Eye (tissue), 1 donor: ENCODE measurements at regions not wholly inside any gene's neighbourhood (a gene's known extent, or its start where the extent isn't known, plus 50 kb on each side); places are given as distances from the start of the nearest gene placed in this dataset.
"Not testable (repeated sequence)": the region's sequence is repeated elsewhere in the genome, so short reads cannot be mapped to it uniquely, and the experiment has no call there.

Experiments
- DNase-seq: peaks from one replicate; pipeline ENCODE4 v3.0.0-alpha.2; 2015

DNA sequence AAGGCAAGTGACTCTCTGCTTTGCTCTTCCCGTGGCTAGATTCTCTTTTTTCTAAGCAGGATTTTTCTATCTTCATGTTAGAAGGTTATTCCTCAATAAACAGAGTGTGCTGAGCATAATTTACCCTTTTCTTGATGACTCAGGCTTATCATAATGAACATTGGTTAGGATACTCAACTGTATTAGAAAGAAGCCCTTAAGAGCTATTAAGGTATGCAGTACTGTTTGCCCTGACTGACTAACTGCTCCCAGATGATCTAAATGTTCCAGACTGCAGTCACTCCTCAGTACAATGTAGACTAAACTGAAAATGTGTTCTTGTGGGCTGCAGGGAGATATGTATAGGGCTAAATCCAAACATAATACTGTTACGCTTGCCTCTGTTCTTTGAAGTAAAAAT lies 687.8 kb downstream of the NUP35 start:
- no peak for DNase-seq

DNA sequence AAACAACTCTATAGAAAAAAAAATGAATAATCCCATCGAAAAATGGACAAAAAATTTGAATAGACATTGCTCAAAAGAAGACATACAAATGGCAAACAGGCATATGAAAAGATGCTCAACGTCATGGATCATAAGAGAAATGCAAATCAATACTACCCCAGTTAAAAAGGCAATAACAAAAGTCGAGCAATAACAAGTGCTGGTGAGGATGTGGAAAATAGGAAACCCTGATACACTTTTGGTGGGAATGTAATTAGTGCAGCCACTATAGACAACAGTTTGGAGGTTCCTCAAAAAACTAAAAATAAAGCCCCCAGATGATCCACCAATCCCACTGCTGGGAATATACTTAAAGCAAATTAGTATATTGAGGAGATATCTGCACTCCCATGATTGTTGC lies 701.5 kb downstream of the NUP35 start:
- no peak for DNase-seq

DNA sequence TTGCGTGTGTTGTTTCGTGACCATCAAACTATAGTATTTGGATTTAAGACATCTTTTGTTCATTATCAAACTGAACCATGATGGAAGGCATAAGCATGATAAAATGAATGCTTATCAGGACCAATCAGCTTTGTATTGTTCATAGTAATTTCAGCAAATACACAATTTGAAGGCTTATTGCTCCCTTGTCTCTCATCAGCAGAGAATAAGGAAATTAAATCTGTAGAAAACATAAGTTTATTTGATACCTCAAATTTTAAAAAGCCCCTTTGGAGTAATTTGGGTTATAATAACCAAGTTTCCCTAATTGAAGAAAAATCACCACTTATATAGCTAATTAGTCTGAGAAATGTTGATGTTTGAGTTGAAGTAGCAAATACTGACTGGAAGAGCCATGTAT lies 705.7 kb downstream of the NUP35 start:
- DNase-seq = no peak

DNA sequence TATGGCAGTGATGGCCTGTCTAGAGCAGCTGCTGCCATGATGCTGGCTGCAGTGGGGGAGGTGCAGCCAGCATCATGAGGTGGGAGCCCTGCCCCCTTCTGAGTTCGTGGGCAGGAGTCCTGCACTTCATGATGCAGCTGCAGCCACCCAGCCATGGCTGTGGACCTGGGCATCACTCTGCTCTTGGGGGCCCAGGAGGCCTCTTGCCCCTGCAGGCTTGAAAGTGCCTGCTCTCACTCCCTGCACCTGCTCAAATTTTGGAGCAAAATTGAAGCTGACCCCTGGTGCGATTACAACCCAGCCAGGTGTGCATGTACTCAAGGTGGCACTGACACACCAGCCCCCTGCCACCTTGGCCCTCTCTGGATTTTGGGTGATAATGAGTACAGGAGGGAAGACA lies 712.9 kb downstream of the NUP35 start:
- no peak for DNase-seq

DNA sequence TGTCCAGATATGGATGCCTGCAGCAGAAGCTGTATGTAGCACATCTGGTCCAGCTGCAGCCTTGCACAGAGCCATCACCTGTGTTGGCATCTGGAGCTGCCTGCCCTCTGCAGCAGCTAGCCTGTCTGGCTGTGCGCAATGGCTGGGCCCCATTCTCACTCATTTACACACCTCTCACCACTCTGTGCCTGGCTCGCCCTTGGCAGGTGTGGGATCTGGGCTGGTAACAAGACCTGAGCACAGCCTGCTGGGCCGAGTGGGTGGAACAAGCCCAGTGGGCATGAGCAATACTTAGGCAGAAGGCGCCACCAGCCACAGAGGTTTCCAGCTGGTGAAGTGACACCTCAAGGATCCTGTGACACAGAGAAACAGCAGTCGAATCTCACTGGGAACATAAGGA lies 714.1 kb downstream of the NUP35 start:
- no peak for DNase-seq

DNA sequence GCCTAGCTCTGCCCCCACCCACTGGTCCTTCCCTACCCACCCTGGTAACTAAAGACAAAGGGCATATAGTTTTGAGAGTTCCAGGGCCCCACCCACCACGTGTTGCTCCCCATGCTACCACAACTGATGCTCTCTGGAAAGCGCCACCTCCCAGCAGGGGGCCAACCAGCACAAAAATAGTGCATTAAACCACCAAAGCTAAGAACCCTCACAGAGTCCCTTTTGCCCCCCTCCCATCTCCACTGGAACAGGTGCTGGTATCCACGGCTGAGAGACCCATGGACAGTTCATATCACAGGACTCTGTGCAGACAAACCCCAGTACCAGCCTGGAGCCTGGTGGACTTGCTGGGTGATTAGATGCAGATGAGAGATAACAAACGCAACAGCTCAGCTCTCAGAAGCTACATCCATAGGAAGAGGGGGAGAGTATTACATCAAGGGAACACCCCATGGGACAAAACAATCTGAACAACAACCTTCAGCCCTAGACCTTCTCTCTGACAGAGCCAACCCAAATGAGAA lies 715.9 kb downstream of the NUP35 start:
- no peak for DNase-seq

DNA sequence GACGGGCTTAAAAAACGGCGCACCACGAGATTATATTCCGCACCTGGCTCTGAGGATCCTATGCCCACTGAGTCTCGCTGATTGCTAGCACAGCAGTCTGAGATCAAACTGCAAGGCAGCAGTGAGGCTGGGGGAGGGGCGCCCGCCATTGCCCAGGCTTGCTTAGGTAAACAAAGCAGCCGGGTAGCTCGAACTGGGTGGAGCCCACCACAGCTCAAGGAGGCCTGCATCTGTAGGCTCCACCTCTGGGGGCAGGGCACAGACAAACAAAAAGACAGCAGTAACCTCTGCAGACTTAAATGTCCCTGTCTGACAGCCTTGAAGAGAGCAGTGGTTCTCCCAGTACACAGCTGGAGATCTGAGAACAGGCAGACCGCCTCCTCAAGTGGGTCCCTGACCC lies 725.6 kb downstream of the NUP35 start:
- not testable (repeated sequence) for DNase-seq

DNA sequence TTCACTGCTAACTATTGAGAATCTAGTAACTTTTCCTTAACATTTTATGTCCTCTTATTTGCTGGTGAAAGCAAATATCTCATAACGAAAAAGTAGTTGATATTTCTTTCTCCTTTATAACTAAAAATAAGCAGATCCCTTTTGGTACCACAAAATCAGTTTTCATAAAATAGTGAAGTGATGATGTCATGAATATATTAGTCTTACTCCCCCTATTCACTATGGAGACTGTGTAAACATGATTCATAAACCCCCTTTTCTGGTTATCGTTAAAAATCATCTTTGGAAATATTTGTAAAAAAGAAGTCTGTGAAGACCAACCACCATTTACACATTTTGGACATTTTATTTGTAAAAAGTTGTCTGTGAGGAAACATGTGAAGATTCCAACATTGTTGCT lies 734.9 kb downstream of the NUP35 start:
- DNase-seq = no peak

DNA sequence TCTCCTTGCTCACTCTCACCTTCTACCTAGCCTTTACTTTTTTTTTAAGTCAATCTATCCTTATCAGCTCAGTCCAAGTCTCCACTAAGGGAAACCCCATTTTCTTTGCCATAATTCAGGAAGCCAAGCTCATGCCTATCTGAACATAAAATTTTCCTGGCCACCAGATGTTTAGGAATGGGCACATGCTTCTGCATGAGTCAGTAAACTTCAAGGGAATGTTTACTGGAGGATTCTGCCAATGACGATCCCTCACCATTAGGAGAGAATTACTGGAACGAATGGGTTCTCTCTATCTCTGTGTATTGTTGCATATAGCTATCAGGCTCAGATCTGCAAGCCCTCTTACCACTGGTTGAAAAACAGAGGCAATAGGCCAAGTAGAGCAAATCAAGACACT lies 731.7 kb upstream of the ZNF804A start:
- DNase-seq = no peak

DNA sequence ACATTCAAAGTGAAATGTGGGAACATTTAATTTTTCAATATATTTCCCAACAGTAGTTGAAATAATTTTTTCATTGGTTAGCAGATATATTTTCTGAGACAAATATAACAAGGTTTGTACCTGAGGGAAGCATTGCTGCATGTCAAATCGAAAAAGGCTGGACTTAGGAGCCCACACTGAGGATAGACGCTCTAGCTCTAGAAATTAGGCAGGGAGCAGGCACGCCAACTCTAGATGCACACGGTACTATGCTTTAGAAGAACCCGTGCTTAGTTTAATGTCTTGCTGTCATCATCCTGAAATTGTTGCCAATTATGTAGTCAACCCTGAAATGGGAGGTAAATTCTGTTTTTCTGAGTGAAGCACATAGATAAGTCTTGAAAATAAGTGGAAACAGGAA lies 731.1 kb upstream of the ZNF804A start:
- no peak for DNase-seq

DNA sequence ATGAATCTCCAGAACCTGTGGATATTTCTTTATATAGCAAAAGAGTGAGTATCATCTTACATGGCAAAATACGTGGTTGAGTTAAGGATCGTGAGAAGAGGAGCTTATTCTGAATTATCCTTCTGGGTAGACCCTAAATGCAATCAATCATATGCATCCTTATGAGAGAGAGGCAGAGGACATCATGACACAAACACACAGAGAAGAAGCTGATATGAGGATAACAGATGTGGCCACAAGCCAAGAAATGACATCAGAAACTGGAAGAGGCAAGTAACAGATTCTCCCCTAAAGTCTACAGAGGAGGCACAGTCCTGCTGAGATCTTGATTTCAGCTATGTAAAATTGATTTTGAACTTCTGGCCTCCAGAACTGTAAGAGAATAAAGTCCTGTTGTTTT lies 730.2 kb upstream of the ZNF804A start:
- peak; percentile 2 for DNase-seq

DNA sequence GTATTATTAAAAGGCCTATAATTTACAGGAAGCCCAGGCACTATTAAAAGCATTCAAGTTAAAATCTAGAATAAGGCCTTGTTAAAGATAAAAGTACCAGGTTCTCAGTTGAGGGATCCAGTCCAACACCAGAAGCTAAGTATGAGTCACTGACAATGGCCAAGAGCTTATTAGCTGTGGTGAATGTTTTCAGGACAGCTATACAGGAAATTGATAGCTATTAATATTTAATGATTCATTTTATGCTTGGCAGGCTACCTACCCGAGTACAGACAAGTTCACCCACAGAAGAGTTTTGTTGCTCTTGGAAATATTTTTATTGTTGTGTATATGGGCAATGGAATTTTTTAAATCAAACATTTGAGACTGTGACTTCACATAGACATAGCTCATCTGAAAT lies 729.6 kb upstream of the ZNF804A start:
- DNase-seq = peak; percentile 28

DNA sequence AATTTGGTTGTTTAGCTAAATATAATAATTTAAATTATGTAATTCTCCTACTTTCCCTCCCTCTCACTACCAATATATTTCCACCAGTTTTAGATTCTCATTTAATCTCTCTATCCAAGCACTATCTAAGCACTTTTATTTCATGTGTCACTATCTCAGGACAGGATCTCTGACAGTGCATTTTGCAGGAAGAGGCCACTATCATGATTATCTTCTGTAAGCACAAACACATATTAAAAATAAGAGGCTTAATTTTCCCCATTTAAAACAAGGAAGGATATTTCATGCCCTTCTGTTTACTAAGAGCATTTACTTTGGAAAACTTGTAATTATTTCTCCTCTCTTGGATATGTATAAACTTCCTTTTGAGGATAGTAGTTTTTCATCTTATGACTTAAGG lies 726.2 kb upstream of the ZNF804A start:
- DNase-seq = no peak

DNA sequence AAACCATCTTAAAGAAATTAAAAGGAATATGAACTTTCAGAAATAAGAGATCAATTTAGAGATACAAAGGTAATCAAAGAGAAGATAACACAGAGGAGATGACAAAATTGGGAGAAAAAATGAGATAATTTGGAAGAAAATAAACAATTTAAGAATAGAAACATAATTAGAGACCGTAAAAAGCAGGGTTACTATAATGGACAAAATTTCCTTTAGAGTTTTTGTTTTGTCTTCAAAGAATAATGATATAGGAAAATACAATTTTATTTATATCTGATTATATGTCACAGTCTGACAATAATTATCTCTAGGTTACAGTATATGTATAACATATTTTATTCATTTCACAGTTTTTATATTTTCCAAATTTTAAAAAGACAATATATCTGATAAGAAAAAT lies 716.4 kb upstream of the ZNF804A start:
- no peak for DNase-seq

DNA sequence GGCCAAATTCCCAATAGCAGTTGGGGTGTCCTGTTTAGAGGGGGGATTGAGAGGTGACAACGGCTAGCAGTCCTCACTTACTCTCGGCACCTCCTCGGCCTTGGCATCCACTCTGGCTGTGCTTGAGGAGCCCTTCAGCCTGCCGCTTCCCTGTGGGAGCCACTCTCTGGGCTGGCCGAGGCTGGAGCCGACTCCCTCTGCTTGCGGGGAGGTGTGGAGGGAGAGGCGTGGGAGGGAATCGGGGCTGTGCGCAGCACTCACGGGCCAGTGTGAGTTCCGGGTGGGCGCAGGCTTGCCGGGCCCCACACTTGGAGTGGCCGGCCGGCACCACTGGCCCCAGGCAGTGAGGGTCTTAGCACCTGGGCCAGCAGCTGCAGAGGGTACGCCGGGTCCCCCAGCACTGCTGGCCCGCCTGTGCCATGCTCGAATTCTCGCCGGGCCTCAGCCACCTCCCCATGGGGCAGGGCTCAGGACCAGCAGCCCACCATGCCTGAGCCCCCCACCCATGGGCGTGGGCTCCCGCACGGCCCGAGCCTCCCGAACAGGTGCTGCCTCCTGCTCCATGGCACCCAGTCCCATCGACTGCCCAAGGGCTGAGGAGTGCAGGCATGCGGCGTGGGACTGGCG lies 705.9 kb upstream of the ZNF804A start:
- DNase-seq = no peak

DNA sequence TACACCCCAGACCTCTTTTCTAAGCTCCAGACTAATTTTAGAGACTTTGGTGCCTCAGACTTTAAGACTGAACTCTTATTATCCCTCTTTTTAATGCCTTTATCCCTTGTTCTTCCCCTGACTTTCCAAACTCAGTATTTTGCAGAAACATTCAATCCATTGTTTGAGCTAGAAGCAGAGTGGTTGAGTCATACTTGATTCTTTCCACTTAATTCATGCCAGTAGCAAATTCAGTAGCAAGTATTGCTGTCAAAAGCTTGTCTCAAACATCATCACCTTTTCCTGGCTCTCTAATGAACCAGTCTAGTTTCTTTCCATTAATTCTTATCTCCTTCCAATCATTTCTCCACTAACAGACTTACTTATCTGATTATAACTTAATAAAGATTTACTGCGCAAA lies 699.7 kb upstream of the ZNF804A start:
- DNase-seq = no peak

DNA sequence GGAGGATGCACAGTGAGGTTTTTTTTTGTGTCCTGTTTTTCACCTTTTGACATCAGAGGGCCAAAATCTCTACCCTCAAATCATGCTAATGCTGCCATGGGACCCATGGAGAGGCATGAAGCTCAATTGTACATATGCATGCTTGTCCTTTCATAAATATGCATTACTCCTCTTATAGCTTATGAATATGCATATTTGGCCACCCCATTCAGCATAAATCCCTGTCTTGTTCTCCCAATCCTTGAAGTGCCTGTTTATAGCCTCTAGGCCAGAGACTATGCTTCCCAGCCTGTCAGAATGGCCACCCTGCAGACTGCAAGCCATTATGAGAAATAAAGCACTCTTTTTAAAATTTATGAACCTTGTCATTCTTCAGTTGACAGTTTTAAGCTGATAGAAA lies 696.4 kb upstream of the ZNF804A start:
- DNase-seq = no peak

DNA sequence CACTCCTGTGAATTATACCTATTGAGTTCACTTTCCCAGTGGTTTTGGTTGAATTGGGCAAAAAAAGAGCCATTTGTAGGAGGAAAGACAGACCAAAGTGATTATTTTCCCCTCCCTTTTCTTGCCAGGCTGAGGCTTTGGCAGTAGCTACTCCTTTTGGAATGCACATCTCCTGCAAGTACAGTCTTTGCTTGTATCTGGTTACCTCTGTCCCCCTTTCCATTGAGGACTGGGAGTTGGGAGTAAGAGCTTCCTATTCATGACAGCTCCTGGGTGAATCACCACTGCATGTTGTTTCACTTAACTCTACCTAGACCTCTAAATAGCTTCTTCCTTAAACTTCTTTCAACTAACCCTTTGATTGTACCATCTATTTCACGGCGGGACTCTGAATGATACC lies 695.3 kb upstream of the ZNF804A start:
- DNase-seq = no peak

DNA sequence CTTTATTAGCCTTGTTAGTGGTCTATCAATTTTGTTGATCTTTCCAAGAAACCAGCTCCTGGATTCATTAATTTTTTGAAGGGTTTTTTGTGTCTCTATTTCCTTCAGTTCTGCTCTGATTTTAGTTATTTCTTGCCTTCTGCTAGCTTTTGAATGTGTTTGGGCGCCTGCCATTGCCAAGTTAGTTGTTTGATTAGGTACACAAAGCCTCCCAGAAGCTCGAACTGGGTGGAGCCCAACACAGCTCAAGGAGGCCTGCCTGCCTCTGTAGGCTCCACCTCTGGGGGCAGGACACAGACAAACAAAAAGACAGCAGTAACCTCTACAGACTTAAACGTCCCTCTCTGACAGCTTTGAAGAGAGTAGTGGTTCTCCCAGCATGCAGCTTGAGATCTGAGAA lies 682.3 kb upstream of the ZNF804A start:
- DNase-seq = not testable (repeated sequence)

DNA sequence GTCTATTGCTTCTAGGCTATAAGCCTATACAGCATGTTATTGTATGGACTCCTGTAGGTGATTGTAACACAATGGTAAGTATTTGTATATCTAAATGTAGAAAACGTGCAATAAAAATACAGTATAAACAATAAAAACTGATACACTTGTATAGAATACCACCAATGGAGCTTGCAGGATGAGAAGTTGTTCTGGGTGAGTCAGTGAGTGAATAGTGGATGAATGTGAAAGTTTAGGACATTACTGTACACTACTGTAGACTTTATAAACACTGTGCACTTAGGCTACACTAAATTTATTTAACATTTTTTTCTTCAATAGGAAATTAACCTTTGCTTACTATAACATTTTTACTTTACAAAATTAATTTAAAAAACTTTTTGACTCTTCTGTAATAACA lies 679.2 kb upstream of the ZNF804A start:
- no peak for DNase-seq

DNA sequence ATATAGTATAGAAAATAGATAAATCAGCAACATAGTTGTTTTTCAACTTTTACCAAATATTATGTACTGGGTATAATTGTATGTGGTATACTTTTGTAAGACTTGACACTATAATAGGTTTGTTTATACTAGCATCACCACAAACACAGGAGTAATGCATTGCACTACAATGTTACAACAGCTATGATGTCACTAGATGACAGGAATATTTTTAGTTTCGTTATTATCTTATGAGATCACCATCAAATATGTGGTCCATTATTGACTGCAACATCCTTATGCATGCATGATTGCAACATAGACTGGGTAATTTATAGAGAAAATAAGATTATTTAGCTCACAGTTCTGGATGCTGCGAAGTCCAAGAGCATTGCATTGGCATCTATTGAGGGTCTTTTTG lies 678.4 kb upstream of the ZNF804A start:
- no peak for DNase-seq

DNA sequence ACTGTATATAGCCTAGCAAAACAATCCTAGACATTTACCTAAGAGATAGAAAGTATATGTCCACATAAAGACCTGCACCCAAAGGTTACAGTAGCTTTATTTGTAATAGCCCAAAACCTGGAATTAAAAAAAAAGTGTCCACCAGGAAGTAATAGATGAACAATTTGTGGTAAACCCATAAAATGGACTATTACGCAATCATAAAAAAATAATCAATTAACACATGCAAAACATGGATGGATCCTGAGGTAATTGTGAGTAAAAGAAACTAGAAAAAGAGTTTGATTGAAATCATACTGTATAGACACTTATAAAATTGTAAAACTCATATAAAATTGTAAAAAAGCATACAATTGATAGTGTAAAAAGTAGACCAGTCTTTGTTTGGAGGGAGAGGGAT lies 673.0 kb upstream of the ZNF804A start:
- no peak for DNase-seq

DNA sequence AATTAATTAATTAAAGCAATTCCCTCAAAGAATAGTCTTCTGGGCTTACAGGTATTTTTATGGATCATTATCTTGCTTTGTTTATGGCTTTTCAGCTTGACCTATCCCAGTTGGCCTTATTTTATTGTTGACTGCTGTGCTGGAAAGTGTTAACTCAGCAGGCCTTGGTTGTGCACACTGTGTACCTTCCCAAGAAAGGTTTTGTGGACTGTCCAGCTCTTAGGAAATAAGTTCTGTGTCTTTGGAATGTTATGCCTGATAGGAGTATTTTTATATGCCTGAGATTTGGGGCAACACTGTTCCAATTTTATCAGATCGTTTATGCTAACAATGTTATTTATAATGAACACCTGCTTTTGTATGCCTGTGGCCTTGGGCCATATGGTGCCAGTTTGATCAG lies 671.9 kb upstream of the ZNF804A start:
- no peak for DNase-seq

DNA sequence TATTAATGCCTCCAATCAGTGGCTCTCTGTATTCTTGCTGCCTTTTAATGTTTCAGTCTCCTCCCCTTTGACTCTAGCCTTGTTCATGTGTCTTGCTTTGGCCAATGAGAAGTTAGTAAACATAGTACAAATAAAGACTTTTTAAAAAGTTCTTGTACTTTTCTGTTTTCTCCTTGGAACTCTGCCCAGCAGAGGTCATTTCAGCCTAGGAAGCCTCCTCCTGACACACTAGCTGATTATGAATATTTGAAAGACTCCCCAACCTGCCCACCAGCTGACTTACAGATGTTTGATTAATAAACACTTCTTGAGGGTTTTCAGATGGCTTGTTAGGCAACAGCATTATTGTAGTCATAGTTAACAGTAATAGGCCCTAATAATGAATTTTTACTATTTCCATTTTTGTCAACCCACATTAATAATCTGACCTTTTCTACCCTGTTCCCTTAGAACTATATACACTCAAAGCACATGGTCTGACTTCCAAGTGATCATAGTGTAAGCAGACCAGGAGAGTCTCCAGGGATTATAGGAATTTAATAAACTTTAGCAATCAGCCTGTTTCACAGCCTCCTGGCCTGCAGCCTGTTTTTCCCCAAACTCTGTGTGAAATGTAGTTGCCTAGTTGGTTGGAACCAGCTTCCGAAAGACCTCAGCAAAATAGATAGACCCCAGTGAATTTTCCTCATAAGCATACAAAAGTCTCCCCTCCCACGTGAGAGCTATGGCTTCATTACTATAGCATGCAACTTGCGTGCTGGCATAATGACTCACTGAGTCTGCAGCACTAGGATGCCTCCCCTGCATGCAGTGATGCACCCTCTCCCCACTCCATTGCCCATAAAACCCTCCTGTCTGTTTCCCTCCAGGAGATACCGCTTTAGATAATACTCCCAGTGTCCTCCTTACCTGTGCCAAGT lies 670.7 kb upstream of the ZNF804A start:
- no peak for DNase-seq
